ENCODE measurements at regions not wholly inside any gene's neighbourhood (a gene's known extent, or its start where the extent isn't known, plus 50 kb on each side); places are given as distances from the start of the nearest gene placed in this dataset.

- TF ChIP-seq CTCF (conservative IDR thresholded peaks at IDR 0.05) (no peak), EZH2 (IDR thresholded peaks at IDR 0.05; ENCODE audit: low read depth) (no peak)
Observed at GRCh38 chr2:188865681-188866080, 108.5 kb upstream of the COL3A1 start.
